ENCODE measurements at regions not wholly inside any gene's neighbourhood (a gene's known extent, or its start where the extent isn't known, plus 50 kb on each side); places are given as distances from the start of the nearest gene placed in this dataset.
"Not testable (repeated sequence)": the region's sequence is repeated elsewhere in the genome, so short reads cannot be mapped to it uniquely, and the experiment has no call there.

DNA sequence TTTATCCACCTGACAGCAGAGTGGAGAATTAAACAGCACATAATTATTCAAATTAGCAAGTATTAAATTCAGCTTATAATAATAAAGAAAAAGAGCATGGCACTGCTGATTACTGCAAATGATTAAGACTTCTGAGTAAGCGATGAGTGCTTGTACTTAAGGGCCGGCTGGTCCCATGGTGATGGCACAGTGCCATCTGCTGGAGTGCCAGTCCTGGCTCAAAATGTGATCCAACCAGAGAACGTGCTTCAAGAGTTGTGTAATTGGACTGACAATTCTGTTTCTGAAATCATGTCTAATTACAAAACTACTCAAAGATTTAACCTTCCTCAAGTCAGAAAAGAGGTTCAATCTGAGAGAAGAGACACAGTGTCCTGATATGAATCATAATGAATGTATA lies 181.6 kb upstream of the RGS17 start:
- no peak overlapping the region for H3K4me3 ChIP-seq (ENCODE audit: low read length)
- TF ChIP-seq CTCF (conservative IDR thresholded peaks at IDR 0.05; ENCODE audit: low read length): 0 out of 2 replicates have a peak, but pooled peaks have one; percentile 11
- DNase-seq (ENCODE audit: low read depth): peak; percentile 24

GRCh38 chr6:153309651-153310050 lies 178.6 kb upstream of the RGS17 start:
- H3K4me3 ChIP-seq (ENCODE audit: low read length): no peak overlapping the region
- TF ChIP-seq CTCF (conservative IDR thresholded peaks at IDR 0.05; ENCODE audit: low read length): no peak
- DNase-seq (ENCODE audit: low read depth): no peak

- no peak for DNase-seq (ENCODE audit: low read depth)
- TF ChIP-seq CTCF (conservative IDR thresholded peaks at IDR 0.05; ENCODE audit: low read length): no peak
Measured at GRCh38 chr6:153302133-153302532, 171.1 kb upstream of the RGS17 start.

DNA sequence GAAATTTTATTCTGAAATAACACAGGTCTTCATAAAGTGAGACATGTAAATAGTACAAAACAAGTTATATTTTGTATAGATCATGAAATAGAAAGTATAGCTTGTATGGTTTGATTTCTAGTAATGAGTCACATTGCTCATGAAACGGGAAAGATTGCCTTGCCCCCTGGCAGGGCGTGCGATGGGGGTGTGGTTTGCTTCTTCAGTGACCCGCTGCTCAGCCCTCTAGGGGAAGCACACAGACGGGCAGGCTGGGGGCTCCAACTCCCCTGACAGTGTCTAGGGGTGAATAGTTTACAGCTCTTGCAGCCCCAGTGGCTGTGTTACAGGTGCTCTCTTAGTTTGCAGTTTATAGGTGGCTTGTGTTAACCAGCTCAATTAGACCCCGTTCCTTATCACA lies 170.5 kb upstream of the RGS17 start:
- H3K4me3 ChIP-seq (ENCODE audit: low read length): no peak overlapping the region
- TF ChIP-seq CTCF (conservative IDR thresholded peaks at IDR 0.05; ENCODE audit: low read length): no peak
- DNase-seq (ENCODE audit: low read depth): no peak

More at GRCh38 chr6:153302133-153302532, 171.1 kb upstream of the RGS17 start:
- H3K4me3 ChIP-seq (ENCODE audit: low read length): no peak overlapping the region

DNA sequence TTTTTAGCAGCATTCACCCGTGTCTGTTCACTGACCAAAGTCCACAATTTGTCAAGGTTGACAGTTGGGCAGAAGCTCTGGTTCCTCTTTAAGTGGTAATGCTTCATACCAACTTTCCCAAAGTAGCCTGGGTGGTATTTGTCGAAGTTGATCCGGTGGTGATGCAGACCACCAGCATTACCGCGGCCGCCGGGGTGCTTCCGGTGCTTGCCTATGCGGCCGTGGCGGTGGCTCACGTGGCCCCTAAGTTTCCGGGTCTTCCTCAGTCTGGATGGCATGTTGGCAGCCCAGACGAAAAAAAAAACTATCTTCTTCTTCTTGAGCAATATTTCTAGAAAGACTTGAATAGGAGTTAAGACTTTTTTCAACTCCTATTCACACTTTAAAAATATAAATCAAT lies 151.4 kb upstream of the RGS17 start:
- H3K4me3 ChIP-seq (ENCODE audit: low read length); DNase-seq (ENCODE audit: low read depth): not testable (repeated sequence)

DNA sequence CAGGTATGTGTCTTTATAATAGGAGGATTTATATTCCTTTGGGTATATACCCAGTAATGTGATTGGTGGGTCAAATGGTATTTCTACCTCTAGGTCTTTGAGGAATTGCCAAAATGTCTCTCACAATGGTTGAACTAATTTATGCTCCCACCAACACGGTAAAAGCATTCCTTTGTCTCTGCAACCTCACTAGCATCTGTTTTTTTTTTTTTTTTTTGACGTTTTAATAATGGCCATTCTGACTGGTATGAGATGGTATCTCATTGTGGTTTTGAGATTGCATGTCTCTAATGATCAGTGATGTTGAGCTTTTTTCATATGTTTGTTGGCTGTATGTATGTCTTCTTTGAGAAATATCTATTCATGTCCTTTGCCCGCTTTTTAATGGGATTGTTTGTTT lies 144.9 kb upstream of the RGS17 start:
- DNase-seq (ENCODE audit: low read depth): no peak
- H3K4me3 ChIP-seq (ENCODE audit: low read length): no peak overlapping the region
- TF ChIP-seq CTCF (conservative IDR thresholded peaks at IDR 0.05; ENCODE audit: low read length): no peak

GRCh38 chr6:153272201-153272980 lies 141.3 kb upstream of the RGS17 start:
- no peak for TF ChIP-seq CTCF (conservative IDR thresholded peaks at IDR 0.05; ENCODE audit: low read length)
- no peak for DNase-seq (ENCODE audit: low read depth)
- H3K4me3 ChIP-seq (ENCODE audit: low read length): no peak overlapping the region

All from AG10803 (cell line).